MM.1S (cell line): ENCODE measurements at regions not wholly inside any gene's neighbourhood (a gene's known extent, or its start where the extent isn't known, plus 50 kb on each side); places are given as distances from the start of the nearest gene placed in this dataset.

ENCODE experiments used
- DNase-seq: peaks from one replicate; pipeline ENCODE4 v3.0.0-alpha.2; 2015
- H2AFZ ChIP-seq: fragments of 300-600 bp; sonication (generic); 2 replicates; pipeline ENCODE4 v1.6.0; 2016; ENCODE audit warnings: antibody characterized with exemption, low read length
- H3F3A ChIP-seq: fragments of 300-600 bp; sonication (generic); 2 replicates; pipeline ENCODE4 v1.6.1; 2016; ENCODE audit warnings: mild to moderate bottlenecking, antibody characterized with exemption, low read length, moderate library complexity, mixed read lengths; ENCODE audit not compliant: insufficient read depth
- H3K27ac ChIP-seq: fragments of 300-600 bp; sonication (generic); 2 replicates; pipeline ENCODE4 v1.5.1; 2016; ENCODE audit warnings: mild to moderate bottlenecking, low read length
- H3K27me3 ChIP-seq: fragments of 300-600 bp; sonication (generic); replicated peaks from 2 replicates; pipeline ENCODE4 v1.6.0; 2016; ENCODE audit warnings: low read length; ENCODE audit not compliant: insufficient read depth
- H3K36me3 ChIP-seq: fragments of 300-600 bp; sonication (generic); replicated peaks from 2 replicates; pipeline ENCODE4 v1.6.1; 2016; ENCODE audit warnings: mild to moderate bottlenecking, low read length, mixed read lengths; ENCODE audit not compliant: insufficient read depth
- H3K4me1 ChIP-seq: fragments of 300-600 bp; sonication (generic); 2 replicates; pipeline ENCODE4 v1.6.1; 2016; ENCODE audit warnings: low read length, mixed read lengths
- H3K4me2 ChIP-seq: fragments of 300-600 bp; sonication (generic); 2 replicates; pipeline ENCODE4 v1.6.0; 2016; ENCODE audit warnings: low read depth, low read length
- H3K4me3 ChIP-seq: fragments of 300-600 bp; sonication (generic); 2 replicates; pipeline ENCODE4 v1.5.1; 2016; ENCODE audit warnings: low read length, mixed read lengths
- H3K79me2 ChIP-seq: fragments of 300-600 bp; sonication (generic); 2 replicates; pipeline ENCODE4 v1.6.1; 2016; ENCODE audit warnings: mixed run types, low read length, mixed read lengths
- H3K9ac ChIP-seq: fragments of 300-600 bp; sonication (generic); 2 replicates; pipeline ENCODE4 v1.6.1; 2016; ENCODE audit warnings: low read length, mixed read lengths
- H3K9me2 ChIP-seq: fragments of 300-600 bp; sonication (generic); replicated peaks from 2 replicates; pipeline ENCODE4 v1.6.1; 2016; ENCODE audit warnings: mild to moderate bottlenecking, low read length, mixed read lengths; ENCODE audit not compliant: insufficient read depth
- H3K9me3 ChIP-seq: fragments of 300-600 bp; sonication (generic); replicated peaks from 2 replicates; pipeline ENCODE4 v1.6.1; 2016; ENCODE audit warnings: mild to moderate bottlenecking, low read length, mixed read lengths; ENCODE audit not compliant: insufficient read depth
- H4K20me1 ChIP-seq: fragments of 300-600 bp; sonication (generic); 2 replicates; pipeline ENCODE4 v1.6.1; 2016; ENCODE audit warnings: mild to moderate bottlenecking, low read length, moderate library complexity, mixed read lengths; ENCODE audit not compliant: insufficient read depth
- CTCF ChIP-seq: fragments of 300-600 bp; sonication (generic); IDR thresholded peaks from 2 replicates; pipeline ENCODE4 v1.5.1; 2016; ENCODE audit warnings: antibody characterized with exemption, low read length, mixed read lengths
- EZH2 ChIP-seq: fragments of 300-600 bp; sonication (generic); optimal IDR thresholded peaks from 2 replicates; pipeline ENCODE3; 2017; ENCODE audit warnings: low read depth, mild to moderate bottlenecking, antibody characterized with exemption, low read length, mixed read lengths
- EZH2phosphoT487 ChIP-seq: fragments of 300-600 bp; sonication (generic); IDR thresholded peaks from 2 replicates; pipeline ENCODE4 v1.6.1; 2018; ENCODE audit warnings: antibody characterized with exemption, low read length

GRCh38 chr13:39100996-39101738 is 62.9 kb downstream of the NHLRC3 start:
- TF ChIP-seq CTCF (no peak), EZH2 (no peak), EZH2phosphoT487 (no peak)
- Histone ChIP-seq H3K36me3 (no peaks in the 10 kb centered on the region), H3K9me3 (no peaks in the 10 kb centered on the region), H3K27me3 (no peaks in the 10 kb centered on the region), H3K4me1 (no peaks in the 10 kb centered on the region), H3K27ac (no peak overlapping the region), H3K4me2 (no peak overlapping the region), H3K9ac (no peak overlapping the region), H4K20me1 (no peaks in the 10 kb centered on the region), H3K9me2 (no peaks in the 10 kb centered on the region), H3K79me2 (no peaks in the 10 kb centered on the region), H3K4me3 (no peak overlapping the region), H2AFZ (no peak overlapping the region), H3F3A (no peaks in the 10 kb centered on the region)
- DNase-seq: no peak

GRCh38 chr13:39102981-39103490 is 64.8 kb downstream of the NHLRC3 start:
- Histone ChIP-seq H3K9me3 (no peaks in the 10 kb centered on the region), H3K9ac (no peak overlapping the region), H3K36me3 (no peaks in the 10 kb centered on the region), H3K27ac (no peak overlapping the region), H3K4me2 (no peak overlapping the region), H3F3A (no peaks in the 10 kb centered on the region), H2AFZ (no peak overlapping the region), H4K20me1 (no peaks in the 10 kb centered on the region), H3K79me2 (no peaks in the 10 kb centered on the region), H3K4me3 (no peak overlapping the region), H3K27me3 (no peaks in the 10 kb centered on the region), H3K4me1 (no peaks in the 10 kb centered on the region), H3K9me2 (no peaks in the 10 kb centered on the region)
- no peak for TF ChIP-seq CTCF
- TF ChIP-seq EZH2: no peak
- no peak for TF ChIP-seq EZH2phosphoT487
- no peak for DNase-seq

GRCh38 chr13:39105110-39105509 is 66.9 kb downstream of the NHLRC3 start:
- H3K79me2 ChIP-seq: no peaks in the 10 kb centered on the region
- no peaks in the 10 kb centered on the region for H3K36me3 ChIP-seq
- H3K4me2 ChIP-seq: no peak overlapping the region
- H3K4me1 ChIP-seq: no peaks in the 10 kb centered on the region
- no peaks in the 10 kb centered on the region for H4K20me1 ChIP-seq
- H3K4me3 ChIP-seq: no peak overlapping the region
- no peaks in the 10 kb centered on the region for H3K9me3 ChIP-seq
- DNase-seq: peak; percentile 29
- no peak overlapping the region for H3K9ac ChIP-seq
- H3F3A ChIP-seq: no peaks in the 10 kb centered on the region
- no peaks in the 10 kb centered on the region for H3K9me2 ChIP-seq
- H2AFZ ChIP-seq: no peak overlapping the region
- no peak overlapping the region for H3K27ac ChIP-seq
- TF ChIP-seq CTCF (no peak), EZH2phosphoT487 (no peak), EZH2 (no peak)
- no peaks in the 10 kb centered on the region for H3K27me3 ChIP-seq
